ENCODE measurements at regions not wholly inside any gene's neighbourhood (a gene's known extent, or its start where the extent isn't known, plus 50 kb on each side); places are given as distances from the start of the nearest gene placed in this dataset.

GRCh38 chr4:171142639-171143038, 670.6 kb upstream of the GALNTL6 start:
- no peaks in the 10 kb centered on the region for H3K9me3 ChIP-seq (ENCODE audit: low read length)
- H3K4me2 ChIP-seq (ENCODE audit: low read length), result no peak overlapping the region
- no peaks in the 10 kb centered on the region for H3K27me3 ChIP-seq (ENCODE audit: insufficient read depth, low read depth, low read length)
- no peaks in the 10 kb centered on the region for H3K9me2 ChIP-seq (ENCODE audit: insufficient read depth, low read length)
- H3K79me2 ChIP-seq (replicated peaks; ENCODE audit: insufficient read depth, low read length), result no peaks in the 10 kb centered on the region
- no peak overlapping the region for H3K9ac ChIP-seq (ENCODE audit: low read length)
- H3K4me3 ChIP-seq (ENCODE audit: low read length), result no peak overlapping the region
- no peaks in the 10 kb centered on the region for H3K36me3 ChIP-seq (ENCODE audit: insufficient read depth, low read length)
- no peak overlapping the region for H3K27ac ChIP-seq (ENCODE audit: low read length)
- H4K20me1 ChIP-seq (ENCODE audit: insufficient read depth), result no peaks in the 10 kb centered on the region
- no peak overlapping the region for H2AFZ ChIP-seq (ENCODE audit: low read depth, low read length)
- TF ChIP-seq MXI1 (conservative IDR thresholded peaks at IDR 0.05; ENCODE audit: poor library complexity, severe bottlenecking) (no peak), RAD21 (conservative IDR thresholded peaks at IDR 0.05) (no peak), POLR2AphosphoS5 (IDR thresholded peaks at IDR 0.05) (no peak), TAF1 (IDR thresholded peaks at IDR 0.05; ENCODE audit: low read depth) (no peak)
- H3F3A ChIP-seq (ENCODE audit: insufficient read depth, low read length, poor library complexity, severe bottlenecking), result no peaks in the 10 kb centered on the region

- no peaks in the 10 kb centered on the region for H3K9me2 ChIP-seq (ENCODE audit: insufficient read depth, low read length)
- H3K9ac ChIP-seq (ENCODE audit: low read length), result no peak overlapping the region
- H3K9me3 ChIP-seq (ENCODE audit: low read length), result no peaks in the 10 kb centered on the region
- no peaks in the 10 kb centered on the region for H3K27me3 ChIP-seq (ENCODE audit: insufficient read depth, low read depth, low read length)
- no peak overlapping the region for H3K4me2 ChIP-seq (ENCODE audit: low read length)
- H4K20me1 ChIP-seq (ENCODE audit: insufficient read depth), result no peaks in the 10 kb centered on the region
- no peak overlapping the region for H2AFZ ChIP-seq (ENCODE audit: low read depth, low read length)
- no peak for TF ChIP-seq RAD21 (conservative IDR thresholded peaks at IDR 0.05)
- TF ChIP-seq MXI1 (conservative IDR thresholded peaks at IDR 0.05; ENCODE audit: poor library complexity, severe bottlenecking), result no peak
- TF ChIP-seq SMC3 (conservative IDR thresholded peaks at IDR 0.05; ENCODE audit: poor library complexity), result no peak
- no peak for TF ChIP-seq REST (IDR thresholded peaks at IDR 0.05; ENCODE audit: borderline replicate concordance)
- TF ChIP-seq CTCF (IDR thresholded peaks at IDR 0.05; ENCODE audit: poor library complexity, severe bottlenecking), result no peak
- TF ChIP-seq EZH2 (IDR thresholded peaks at IDR 0.05; ENCODE audit: borderline replicate concordance, insufficient read depth, low read length, poor library complexity, severe bottlenecking), result no peak
- TF ChIP-seq POLR2AphosphoS5 (IDR thresholded peaks at IDR 0.05), result no peak
- no peak for TF ChIP-seq EP300 (conservative IDR thresholded peaks at IDR 0.05; ENCODE audit: poor library complexity, severe bottlenecking)
- no peak for TF ChIP-seq TAF1 (IDR thresholded peaks at IDR 0.05; ENCODE audit: low read depth)
- no peak overlapping the region for H3K27ac ChIP-seq (ENCODE audit: low read length)
- no peak overlapping the region for H3K4me3 ChIP-seq (ENCODE audit: low read length)
- no peaks in the 10 kb centered on the region for H3F3A ChIP-seq (ENCODE audit: insufficient read depth, low read length, poor library complexity, severe bottlenecking)
- no peaks in the 10 kb centered on the region for H3K36me3 ChIP-seq (ENCODE audit: insufficient read depth, low read length)
- no peaks in the 10 kb centered on the region for H3K79me2 ChIP-seq (replicated peaks; ENCODE audit: insufficient read depth, low read length)
Measured at GRCh38 chr4:171142045-171142444, 671.2 kb upstream of the GALNTL6 start.
